ENCODE measurements at regions not wholly inside any gene's neighbourhood (a gene's known extent, or its start where the extent isn't known, plus 50 kb on each side); places are given as distances from the start of the nearest gene placed in this dataset.

DNA sequence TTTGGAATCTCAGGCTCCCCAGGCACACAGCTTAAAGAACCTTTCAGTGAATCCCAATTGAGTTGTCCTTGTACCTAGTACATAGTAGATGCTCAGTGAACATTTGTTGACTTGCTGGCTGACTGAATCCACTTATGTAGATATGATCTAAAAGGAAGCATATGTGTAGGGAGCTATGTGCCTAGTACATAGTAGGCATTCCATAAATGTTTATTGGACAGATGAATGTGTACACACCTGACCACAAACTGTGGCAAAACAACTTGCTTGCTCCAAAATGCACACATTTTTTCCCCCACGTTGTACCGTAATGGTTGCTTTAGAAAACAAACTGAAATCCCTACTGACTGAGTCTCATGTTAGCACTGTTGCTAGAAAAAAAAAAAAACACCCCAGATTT lies 80.2 kb upstream of the IL12B start:
- TF ChIP-seq SIN3A (IDR thresholded peaks at IDR 0.05; ENCODE audit: borderline replicate concordance, insufficient read depth, low read length), result no peak
- TF ChIP-seq POLR2AphosphoS5 (IDR thresholded peaks at IDR 0.05; ENCODE audit: low read depth, low read length), result no peak
- TF ChIP-seq TAF1 (IDR thresholded peaks at IDR 0.05; ENCODE audit: borderline replicate concordance, insufficient read depth, low read length), result no peak
- no peak for TF ChIP-seq REST (IDR thresholded peaks at IDR 0.05; ENCODE audit: insufficient read depth in 1 of 2, low read depth in 2 of 2, low read length in 2 of 2)
- TF ChIP-seq FOXP2 (optimal IDR thresholded peaks at IDR 0.05; ENCODE audit: borderline replicate concordance, extremely low read depth, extremely low read length, insufficient read depth), result no peak

GRCh38 chr5:159411115-159411514 lies 80.8 kb upstream of the IL12B start:
- TF ChIP-seq POLR2AphosphoS5 (IDR thresholded peaks at IDR 0.05; ENCODE audit: low read depth, low read length), result no peak
- no peak for TF ChIP-seq TAF1 (IDR thresholded peaks at IDR 0.05; ENCODE audit: borderline replicate concordance, insufficient read depth, low read length)
- TF ChIP-seq REST (IDR thresholded peaks at IDR 0.05; ENCODE audit: insufficient read depth in 1 of 2, low read depth in 2 of 2, low read length in 2 of 2), result no peak
- TF ChIP-seq FOXP2 (optimal IDR thresholded peaks at IDR 0.05; ENCODE audit: borderline replicate concordance, extremely low read depth, extremely low read length, insufficient read depth), result no peak
- TF ChIP-seq SIN3A (IDR thresholded peaks at IDR 0.05; ENCODE audit: borderline replicate concordance, insufficient read depth, low read length), result no peak

- TF ChIP-seq REST (IDR thresholded peaks at IDR 0.05; ENCODE audit: insufficient read depth in 1 of 2, low read depth in 2 of 2, low read length in 2 of 2), result no peak
- no peak for TF ChIP-seq TAF1 (IDR thresholded peaks at IDR 0.05; ENCODE audit: borderline replicate concordance, insufficient read depth, low read length)
- no peak for TF ChIP-seq SIN3A (IDR thresholded peaks at IDR 0.05; ENCODE audit: borderline replicate concordance, insufficient read depth, low read length)
- TF ChIP-seq FOXP2 (optimal IDR thresholded peaks at IDR 0.05; ENCODE audit: borderline replicate concordance, extremely low read depth, extremely low read length, insufficient read depth), result no peak
- TF ChIP-seq POLR2AphosphoS5 (IDR thresholded peaks at IDR 0.05; ENCODE audit: low read depth, low read length), result no peak
These were observed 82.2 kb upstream of the IL12B start for GRCh38 chr5:159412284-159413046.

DNA sequence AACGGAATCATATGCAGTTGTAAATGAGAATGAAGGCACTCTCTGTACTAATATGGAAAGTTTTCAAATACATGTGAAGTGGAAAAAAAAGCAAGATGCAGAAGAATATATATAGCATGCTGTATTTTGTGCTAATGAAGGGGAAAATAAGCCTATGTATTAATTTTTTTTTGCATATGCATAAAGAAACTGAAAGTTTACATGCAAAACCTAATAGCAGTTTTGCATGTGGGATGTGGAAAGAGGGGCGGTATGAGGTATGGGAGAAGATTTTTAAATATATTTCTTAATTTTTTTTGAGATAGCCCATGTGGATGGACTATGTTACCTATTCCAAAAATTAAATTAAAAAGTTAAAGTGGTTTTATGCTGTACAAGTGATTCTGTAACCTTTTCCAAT lies 83.7 kb upstream of the IL12B start:
- TF ChIP-seq POLR2AphosphoS5 (IDR thresholded peaks at IDR 0.05; ENCODE audit: low read depth, low read length), result no peak
- no peak for TF ChIP-seq SIN3A (IDR thresholded peaks at IDR 0.05; ENCODE audit: borderline replicate concordance, insufficient read depth, low read length)
- no peak for TF ChIP-seq FOXP2 (optimal IDR thresholded peaks at IDR 0.05; ENCODE audit: borderline replicate concordance, extremely low read depth, extremely low read length, insufficient read depth)
- no peak for TF ChIP-seq REST (IDR thresholded peaks at IDR 0.05; ENCODE audit: insufficient read depth in 1 of 2, low read depth in 2 of 2, low read length in 2 of 2)
- no peak for TF ChIP-seq TAF1 (IDR thresholded peaks at IDR 0.05; ENCODE audit: borderline replicate concordance, insufficient read depth, low read length)
